ENCODE measurements at regions not wholly inside any gene's neighbourhood (a gene's known extent, or its start where the extent isn't known, plus 50 kb on each side); places are given as distances from the start of the nearest gene placed in this dataset.
A peak's percentile ranks its signal among the peaks of the same experiment; 100 is the strongest.
"Not testable (repeated sequence)": the region's sequence is repeated elsewhere in the genome, so short reads cannot be mapped to it uniquely, and the experiment has no call there.

DNA sequence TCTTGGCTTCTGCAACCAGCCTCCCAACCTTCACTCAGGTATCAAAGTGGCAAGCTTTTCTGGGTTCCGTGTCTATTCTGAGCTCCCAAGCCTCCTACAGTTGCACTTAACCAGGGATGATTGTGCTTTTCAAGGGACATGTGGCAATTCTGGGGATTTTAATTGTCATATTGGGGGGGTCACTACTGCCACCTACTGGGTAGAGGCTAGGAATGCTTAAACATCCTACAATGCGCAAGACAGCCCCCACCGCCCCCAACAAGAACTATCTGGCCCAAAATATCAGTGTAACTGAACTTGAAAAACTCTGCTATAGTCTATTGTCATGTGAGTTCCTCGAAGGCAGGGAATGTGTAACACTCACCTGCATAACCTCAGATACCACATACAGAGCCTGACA is 129.3 kb upstream of the RRN3 start:
- dilution Hi-C loops (cut with MboI; ENCODE audit: extremely low pct_ligation_motif_present, low sequenced_read_pairs); H4K20me1 ChIP-seq (ENCODE audit: control insufficient read depth, extremely low read depth, insufficient read depth, low read length); H3K9me1 ChIP-seq (ENCODE audit: control insufficient read depth, extremely low read depth, insufficient read depth, low read length); H3K4me2 ChIP-seq (ENCODE audit: control insufficient read depth, extremely low read depth, insufficient read depth, low read depth, low read length); H3K36me3 ChIP-seq (ENCODE audit: control insufficient read depth in 2 of 2, extremely low read depth in 1 of 2, insufficient read depth in 2 of 2, low read length in 2 of 2); FAIRE-seq; H3K9me3 ChIP-seq (ENCODE audit: control insufficient read depth, low read depth, low read length); H3K4me1 ChIP-seq (ENCODE audit: control insufficient read depth, extremely low read depth, insufficient read depth, low read length); H2AFZ ChIP-seq (ENCODE audit: control insufficient read depth, low read length); H3K9ac ChIP-seq (ENCODE audit: control insufficient read depth, extremely low read depth, insufficient read depth, low read length); H3K79me2 ChIP-seq (ENCODE audit: control insufficient read depth, insufficient read depth, low read length); H3K27ac ChIP-seq (ENCODE audit: control insufficient read depth, insufficient read depth, low read length); DNase-seq (ENCODE audit: low read depth, low spot score); H3K4me3 ChIP-seq (ENCODE audit: control insufficient read depth in 2 of 3, extremely low read depth in 1 of 3, insufficient read depth in 2 of 3, low read depth in 1 of 3, low read length in 3 of 3); H3K27me3 ChIP-seq (ENCODE audit: control insufficient read depth, extremely low read depth, insufficient read depth, low read length): not testable (repeated sequence)

DNA sequence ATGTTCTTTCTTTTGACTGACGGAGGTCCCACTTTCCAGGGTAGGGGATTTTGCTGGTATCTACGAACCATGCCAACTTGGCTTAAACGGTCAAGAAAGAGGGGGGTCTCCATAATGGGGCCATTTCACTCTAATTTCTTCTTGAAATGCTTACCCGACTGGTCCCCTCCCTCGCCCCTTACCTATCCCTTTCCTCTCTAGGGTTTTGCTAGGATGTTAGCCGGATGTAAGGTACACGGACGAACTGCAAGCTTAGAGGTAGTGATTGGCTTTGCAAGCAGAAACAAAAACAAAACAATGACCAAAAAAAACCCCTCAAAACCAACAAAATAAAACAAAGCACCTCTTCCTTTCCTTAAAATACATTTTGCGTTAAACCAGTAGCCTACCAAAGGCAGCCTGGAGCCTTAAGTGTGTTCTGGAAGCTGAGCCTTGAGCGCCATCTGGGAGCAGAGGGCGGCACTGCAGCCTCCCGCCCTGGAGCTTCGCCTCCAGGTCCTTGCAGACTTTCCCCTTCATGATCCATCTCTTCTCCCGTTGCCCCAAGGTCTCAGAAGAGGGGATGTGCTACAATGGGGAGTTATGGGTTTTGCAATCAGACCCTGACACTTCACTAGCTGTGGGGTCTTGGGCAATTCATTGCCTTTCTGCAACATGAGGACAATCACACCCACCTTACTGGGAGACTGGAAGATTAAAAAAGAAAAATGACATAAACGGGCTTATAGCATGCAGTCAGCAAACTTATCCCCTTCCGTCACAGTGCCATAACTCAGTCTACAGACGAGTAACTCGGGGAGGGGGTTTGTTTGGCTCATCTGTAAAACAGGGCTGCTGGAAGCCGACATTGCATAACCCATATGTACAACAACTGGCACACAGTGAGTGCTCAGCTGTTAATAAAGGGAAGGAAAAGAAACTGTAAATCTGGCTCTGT is 125.9 kb upstream of the RRN3 start:
- H3K4me2 ChIP-seq (ENCODE audit: control insufficient read depth, extremely low read depth, insufficient read depth, low read depth, low read length); H3K27me3 ChIP-seq (ENCODE audit: control insufficient read depth, extremely low read depth, insufficient read depth, low read length); H3K4me1 ChIP-seq (ENCODE audit: control insufficient read depth, extremely low read depth, insufficient read depth, low read length); H3K9me3 ChIP-seq (ENCODE audit: control insufficient read depth, low read depth, low read length); H4K20me1 ChIP-seq (ENCODE audit: control insufficient read depth, extremely low read depth, insufficient read depth, low read length); dilution Hi-C loops (cut with MboI; ENCODE audit: extremely low pct_ligation_motif_present, low sequenced_read_pairs); H3K4me3 ChIP-seq (ENCODE audit: control insufficient read depth in 2 of 3, extremely low read depth in 1 of 3, insufficient read depth in 2 of 3, low read depth in 1 of 3, low read length in 3 of 3); H3K27ac ChIP-seq (ENCODE audit: control insufficient read depth, insufficient read depth, low read length); H3K9ac ChIP-seq (ENCODE audit: control insufficient read depth, extremely low read depth, insufficient read depth, low read length); H3K9me1 ChIP-seq (ENCODE audit: control insufficient read depth, extremely low read depth, insufficient read depth, low read length); H2AFZ ChIP-seq (ENCODE audit: control insufficient read depth, low read length); H3K36me3 ChIP-seq (ENCODE audit: control insufficient read depth in 2 of 2, extremely low read depth in 1 of 2, insufficient read depth in 2 of 2, low read length in 2 of 2); DNase-seq (ENCODE audit: low read depth, low spot score); H3K79me2 ChIP-seq (ENCODE audit: control insufficient read depth, insufficient read depth, low read length): not testable (repeated sequence)
- peak in 2 of 3 experiments; percentile 71 to 81 for TF ChIP-seq CTCF (optimal IDR thresholded peaks at IDR 0.05 in 1 of 3, IDR thresholded peaks at IDR 0.05 in 1 of 3, conservative IDR thresholded peaks at IDR 0.05 in 1 of 3; ENCODE audit: extremely low read depth in 1 of 3, insufficient read depth in 2 of 3, low read length in 3 of 3)
- FAIRE-seq: peak; percentile 84

DNA sequence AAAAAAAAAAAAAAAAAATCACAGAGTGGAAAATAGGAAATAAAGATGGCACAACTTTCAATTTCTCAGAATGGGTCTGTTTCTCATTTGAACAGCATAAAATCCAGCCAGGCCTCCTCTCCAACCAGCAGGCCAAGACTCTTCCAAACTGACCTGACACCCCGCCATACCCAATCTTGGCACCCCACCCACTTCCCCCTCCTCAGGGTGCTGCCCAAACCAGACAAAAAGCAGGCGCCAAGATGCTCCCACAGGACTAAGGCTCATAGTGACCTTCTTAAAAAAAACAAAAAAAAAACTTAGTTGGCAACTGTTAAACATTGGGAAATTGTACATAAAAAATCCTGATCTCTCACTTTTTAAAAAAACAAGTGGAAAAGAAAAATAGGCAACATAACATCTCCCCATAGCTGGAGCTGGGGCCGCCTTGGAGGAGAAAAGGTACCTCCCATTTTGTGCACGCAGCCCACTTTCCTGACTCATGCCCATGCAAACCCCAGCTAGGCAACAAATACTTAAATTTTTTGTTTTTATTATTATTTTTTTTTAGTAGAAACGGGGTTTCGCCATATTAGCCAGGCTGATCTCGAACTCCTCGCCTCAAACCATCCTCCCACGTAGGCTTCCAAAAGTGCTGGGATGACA is 124.9 kb upstream of the RRN3 start:
- H3K4me2 ChIP-seq (ENCODE audit: control insufficient read depth, extremely low read depth, insufficient read depth, low read depth, low read length); H3K27me3 ChIP-seq (ENCODE audit: control insufficient read depth, extremely low read depth, insufficient read depth, low read length); H3K9me3 ChIP-seq (ENCODE audit: control insufficient read depth, low read depth, low read length); H3K36me3 ChIP-seq (ENCODE audit: control insufficient read depth in 2 of 2, extremely low read depth in 1 of 2, insufficient read depth in 2 of 2, low read length in 2 of 2); H3K4me3 ChIP-seq (ENCODE audit: control insufficient read depth in 2 of 3, extremely low read depth in 1 of 3, insufficient read depth in 2 of 3, low read depth in 1 of 3, low read length in 3 of 3); H3K27ac ChIP-seq (ENCODE audit: control insufficient read depth, insufficient read depth, low read length); H2AFZ ChIP-seq (ENCODE audit: control insufficient read depth, low read length); H3K4me1 ChIP-seq (ENCODE audit: control insufficient read depth, extremely low read depth, insufficient read depth, low read length); H3K79me2 ChIP-seq (ENCODE audit: control insufficient read depth, insufficient read depth, low read length); H4K20me1 ChIP-seq (ENCODE audit: control insufficient read depth, extremely low read depth, insufficient read depth, low read length); H3K9ac ChIP-seq (ENCODE audit: control insufficient read depth, extremely low read depth, insufficient read depth, low read length); DNase-seq (ENCODE audit: low read depth, low spot score); dilution Hi-C loops (cut with MboI; ENCODE audit: extremely low pct_ligation_motif_present, low sequenced_read_pairs); FAIRE-seq; H3K9me1 ChIP-seq (ENCODE audit: control insufficient read depth, extremely low read depth, insufficient read depth, low read length): not testable (repeated sequence)

DNA sequence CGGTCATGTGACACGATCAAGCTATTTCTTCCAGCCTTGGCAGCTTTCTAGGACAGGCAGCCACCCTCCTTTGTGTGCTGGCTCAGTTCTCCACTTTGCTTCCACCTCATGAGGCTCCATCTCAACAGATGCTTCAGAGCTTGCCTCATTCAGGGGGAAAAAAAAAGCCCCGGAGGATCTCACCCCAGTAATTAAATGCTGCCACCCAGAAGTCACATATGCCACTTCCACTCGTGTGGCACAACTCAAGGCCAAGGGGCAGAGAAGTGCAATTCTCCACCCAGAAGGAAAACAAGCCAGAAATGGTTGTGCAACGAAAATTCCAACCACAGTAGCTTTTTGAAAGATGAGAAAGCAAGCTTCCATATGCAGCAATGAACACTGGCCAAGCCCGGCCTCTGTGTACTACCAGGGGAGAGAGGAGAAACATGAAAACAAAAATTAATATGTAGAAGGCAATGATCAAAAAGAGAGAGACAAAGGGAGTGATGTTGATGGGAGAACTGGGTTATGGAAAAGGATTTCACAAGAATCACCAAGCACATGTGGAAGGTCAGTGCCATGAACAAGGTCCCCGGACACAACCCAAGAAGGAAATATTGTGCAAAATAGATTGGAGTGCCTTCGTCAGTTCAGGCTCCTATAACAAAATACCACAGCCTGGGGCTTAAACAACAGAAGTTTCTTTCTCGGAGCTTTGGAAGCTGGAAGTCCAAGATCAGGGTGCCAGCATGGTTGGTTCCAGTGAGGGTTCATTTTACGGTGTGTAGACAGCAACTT is 113.3 kb upstream of the RRN3 start:
- not testable (repeated sequence) for H3K36me3 ChIP-seq (ENCODE audit: control insufficient read depth in 2 of 2, extremely low read depth in 1 of 2, insufficient read depth in 2 of 2, low read length in 2 of 2); FAIRE-seq

More for the DNA sequence above, 113.3 kb upstream of the RRN3 start:
- H3K27me3 ChIP-seq (ENCODE audit: control insufficient read depth, extremely low read depth, insufficient read depth, low read length); H3K4me1 ChIP-seq (ENCODE audit: control insufficient read depth, extremely low read depth, insufficient read depth, low read length); dilution Hi-C loops (cut with MboI; ENCODE audit: extremely low pct_ligation_motif_present, low sequenced_read_pairs); H4K20me1 ChIP-seq (ENCODE audit: control insufficient read depth, extremely low read depth, insufficient read depth, low read length); H3K79me2 ChIP-seq (ENCODE audit: control insufficient read depth, insufficient read depth, low read length); H3K9me3 ChIP-seq (ENCODE audit: control insufficient read depth, low read depth, low read length); DNase-seq (ENCODE audit: low read depth, low spot score); H3K4me3 ChIP-seq (ENCODE audit: control insufficient read depth in 2 of 3, extremely low read depth in 1 of 3, insufficient read depth in 2 of 3, low read depth in 1 of 3, low read length in 3 of 3); H3K4me2 ChIP-seq (ENCODE audit: control insufficient read depth, extremely low read depth, insufficient read depth, low read depth, low read length); H2AFZ ChIP-seq (ENCODE audit: control insufficient read depth, low read length); H3K27ac ChIP-seq (ENCODE audit: control insufficient read depth, insufficient read depth, low read length); H3K9me1 ChIP-seq (ENCODE audit: control insufficient read depth, extremely low read depth, insufficient read depth, low read length); H3K9ac ChIP-seq (ENCODE audit: control insufficient read depth, extremely low read depth, insufficient read depth, low read length): not testable (repeated sequence)

Data from keratinocyte (primary cell).